Osteoblast (primary cell): ENCODE measurements at regions not wholly inside any gene's neighbourhood (a gene's known extent, or its start where the extent isn't known, plus 50 kb on each side); places are given as distances from the start of the nearest gene placed in this dataset.

ENCODE experiments used
- DNase-seq: peaks from one replicate; pipeline ENCODE4 v3.0.0; 2011; ENCODE audit warnings: low spot score, mixed read lengths; ENCODE audit not compliant: insufficient read length; ENCODE audit errors: missing footprints
- H2AFZ ChIP-seq: 2 replicates; pipeline ENCODE4 v1.6.0; 2011; ENCODE audit warnings: mild to moderate bottlenecking, low read length
- H3K27ac ChIP-seq: 2 replicates; pipeline ENCODE4 v1.5.1; 2011; ENCODE audit warnings: mild to moderate bottlenecking, low read depth, low read length, moderate library complexity
- H3K27me3 ChIP-seq: 2 replicates; pipeline ENCODE4 v1.6.0; 2012; ENCODE audit warnings: mild to moderate bottlenecking, control low read depth, inconsistent platforms, low read length, moderate library complexity; ENCODE audit not compliant: insufficient read depth
- H3K36me3 ChIP-seq: 2 replicates; pipeline ENCODE4 v1.5.1; 2011; ENCODE audit warnings: mild to moderate bottlenecking, low read length, control low read depth, moderate library complexity; ENCODE audit not compliant: insufficient read depth
- H3K4me1 ChIP-seq: 2 replicates; pipeline ENCODE4 v1.5.1; 2011; ENCODE audit warnings: mild to moderate bottlenecking, low read length, control low read depth, moderate library complexity; ENCODE audit not compliant: insufficient read depth
- H3K4me2 ChIP-seq: 2 replicates; pipeline ENCODE4 v1.6.0; 2011; ENCODE audit warnings: mild to moderate bottlenecking, low read length; ENCODE audit not compliant: insufficient read depth
- H3K4me3 ChIP-seq: fragments of 200-600 bp; sonication (generic); 3 replicates; pipeline ENCODE4 v1.5.1; 2012; ENCODE audit warnings: mild to moderate bottlenecking, low read length, inconsistent platforms; ENCODE audit not compliant: insufficient read depth
- H3K79me2 ChIP-seq: 2 replicates; pipeline ENCODE4 v1.6.0; 2012; ENCODE audit warnings: mild to moderate bottlenecking, low read length, control low read depth, inconsistent platforms; ENCODE audit not compliant: insufficient read depth
- H3K9me3 ChIP-seq: 2 replicates; pipeline ENCODE4 v1.5.1; 2011; ENCODE audit warnings: low read depth, low read length, control low read depth
- H4K20me1 ChIP-seq: 2 replicates; pipeline ENCODE4 v1.6.0; 2012; ENCODE audit warnings: mild to moderate bottlenecking, low read length, control low read depth; ENCODE audit not compliant: insufficient read depth
- CTCF ChIP-seq: IDR thresholded peaks from 2 replicates; pipeline ENCODE4 v1.5.1; 2011; ENCODE audit warnings: mild to moderate bottlenecking, low read depth, low read length, moderate library complexity; ENCODE audit errors: extremely low read depth

- H3K4me2 ChIP-seq, result no peak overlapping the region
- H3K79me2 ChIP-seq, result no peaks in the 10 kb centered on the region
- no peaks in the 10 kb centered on the region for H3K9me3 ChIP-seq
- H3K36me3 ChIP-seq, result no peaks in the 10 kb centered on the region
- H3K4me1 ChIP-seq, result no peaks in the 10 kb centered on the region
- no peak overlapping the region for H3K27ac ChIP-seq
- TF ChIP-seq CTCF, result no peak
- H4K20me1 ChIP-seq, result no peaks in the 10 kb centered on the region
- H2AFZ ChIP-seq, result no peak overlapping the region
- no peak overlapping the region for H3K4me3 ChIP-seq
- DNase-seq, result no peak
- no peaks in the 10 kb centered on the region for H3K27me3 ChIP-seq
Measured at GRCh38 chr3:89038869-89039268, 68.6 kb upstream of the EPHA3 start.

DNA sequence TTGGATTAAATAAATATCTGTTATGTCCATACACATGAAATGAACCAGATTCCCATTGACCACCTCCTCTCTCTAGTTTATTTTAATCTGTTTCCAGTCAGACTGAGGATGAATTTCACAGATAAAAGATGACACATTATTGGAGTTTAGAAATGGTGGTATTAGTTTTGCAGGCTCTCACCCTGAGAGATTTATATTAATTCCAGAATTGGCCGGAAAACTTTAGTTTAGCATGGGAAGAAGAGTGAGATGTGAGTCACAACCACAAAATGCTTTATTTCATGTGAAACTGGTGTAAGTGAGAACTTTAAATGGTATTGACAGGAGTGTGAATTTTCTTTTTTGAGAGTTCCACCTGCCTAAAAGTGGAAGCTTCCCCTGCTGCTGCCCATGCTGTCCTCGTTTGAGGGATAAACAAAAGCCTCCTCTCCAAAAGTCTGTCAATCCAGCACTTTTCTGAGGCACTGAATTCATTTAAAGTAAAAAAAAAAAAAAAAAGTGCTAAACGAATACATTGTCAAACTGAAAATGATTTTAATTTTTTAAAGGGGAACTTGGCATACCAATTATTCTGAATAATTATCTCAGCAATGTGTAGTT, 65.1 kb upstream of the EPHA3 start:
- Histone ChIP-seq H3K4me2 (peak overlapping the region; percentile 3), H3K4me1 (no peaks in the 10 kb centered on the region), H3K79me2 (no peaks in the 10 kb centered on the region), H2AFZ (no peak overlapping the region), H3K36me3 (no peaks in the 10 kb centered on the region), H3K4me3 (no peak overlapping the region), H3K27ac (no peak overlapping the region), H3K27me3 (no peaks in the 10 kb centered on the region), H3K9me3 (no peaks in the 10 kb centered on the region), H4K20me1 (no peaks in the 10 kb centered on the region)
- DNase-seq, result peak; percentile 4
- no peak for TF ChIP-seq CTCF

DNA sequence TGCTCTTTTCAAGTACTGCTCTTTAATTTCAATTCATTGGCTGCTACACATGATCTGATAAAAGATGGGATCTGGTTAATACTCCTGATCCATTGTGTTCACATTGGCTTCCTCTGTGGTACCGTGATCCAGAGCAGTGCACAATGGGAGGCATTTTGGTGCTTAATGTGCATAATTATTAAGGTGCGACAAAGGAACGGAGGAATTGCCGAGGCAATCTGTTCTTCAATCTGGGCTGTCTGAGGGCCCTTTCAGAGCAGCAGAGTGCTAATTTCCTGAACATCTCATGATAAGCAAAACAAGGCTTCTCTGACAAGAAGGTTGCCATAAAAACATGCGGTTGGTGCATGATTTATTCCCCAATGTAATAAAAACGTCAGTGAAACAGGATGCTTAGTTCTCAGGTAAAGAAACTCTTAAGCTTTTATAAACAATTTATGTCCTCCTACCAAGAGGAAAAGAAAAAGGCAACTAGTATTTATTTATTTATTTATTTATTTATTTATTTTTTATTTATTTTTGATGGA, 64.0 kb upstream of the EPHA3 start:
- H4K20me1 ChIP-seq, result no peaks in the 10 kb centered on the region
- no peak overlapping the region for H3K4me3 ChIP-seq
- no peaks in the 10 kb centered on the region for H3K9me3 ChIP-seq
- H3K36me3 ChIP-seq, result no peaks in the 10 kb centered on the region
- H3K27me3 ChIP-seq, result no peaks in the 10 kb centered on the region
- H2AFZ ChIP-seq, result no peak overlapping the region
- no peak overlapping the region for H3K27ac ChIP-seq
- H3K4me1 ChIP-seq, result no peaks in the 10 kb centered on the region
- no peak overlapping the region for H3K4me2 ChIP-seq
- DNase-seq, result no peak
- no peak for TF ChIP-seq CTCF
- H3K79me2 ChIP-seq, result no peaks in the 10 kb centered on the region

DNA sequence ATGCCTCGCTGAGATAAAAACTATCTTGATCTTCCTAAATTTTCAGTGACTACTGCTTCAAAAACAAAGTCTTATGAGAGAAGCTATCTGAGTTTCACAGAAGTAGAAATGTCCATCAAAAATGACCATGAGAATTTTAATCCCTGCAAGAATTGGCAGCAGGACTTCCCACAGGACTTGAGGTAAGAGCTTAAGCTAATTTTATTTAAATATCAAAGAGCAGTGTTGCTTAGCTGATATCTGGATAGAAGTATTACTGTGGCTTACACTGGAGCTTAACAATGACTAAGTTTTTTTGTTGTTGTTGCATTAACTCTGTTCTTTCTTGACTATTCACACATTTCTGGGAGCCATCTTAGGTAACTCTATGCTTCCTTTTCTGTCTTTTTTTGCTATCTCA, 60.8 kb upstream of the EPHA3 start:
- H3K4me3 ChIP-seq, result no peak overlapping the region
- H3K27ac ChIP-seq, result no peak overlapping the region
- H3K4me1 ChIP-seq, result no peaks in the 10 kb centered on the region
- no peak overlapping the region for H2AFZ ChIP-seq
- no peaks in the 10 kb centered on the region for H4K20me1 ChIP-seq
- no peak overlapping the region for H3K4me2 ChIP-seq
- no peaks in the 10 kb centered on the region for H3K27me3 ChIP-seq
- no peaks in the 10 kb centered on the region for H3K36me3 ChIP-seq
- no peaks in the 10 kb centered on the region for H3K9me3 ChIP-seq
- no peak for TF ChIP-seq CTCF
- DNase-seq, result peak; percentile 17
- H3K79me2 ChIP-seq, result no peaks in the 10 kb centered on the region
